Inflammatory macrophage (primary cell): ENCODE measurements at regions not wholly inside any gene's neighbourhood (a gene's known extent, or its start where the extent isn't known, plus 50 kb on each side); places are given as distances from the start of the nearest gene placed in this dataset.

Experiments
- DNase-seq, 2 donors: peaks; one replicate each; pipeline ENCODE4 v3.0.0-alpha.2; 2020 to 2022

DNA sequence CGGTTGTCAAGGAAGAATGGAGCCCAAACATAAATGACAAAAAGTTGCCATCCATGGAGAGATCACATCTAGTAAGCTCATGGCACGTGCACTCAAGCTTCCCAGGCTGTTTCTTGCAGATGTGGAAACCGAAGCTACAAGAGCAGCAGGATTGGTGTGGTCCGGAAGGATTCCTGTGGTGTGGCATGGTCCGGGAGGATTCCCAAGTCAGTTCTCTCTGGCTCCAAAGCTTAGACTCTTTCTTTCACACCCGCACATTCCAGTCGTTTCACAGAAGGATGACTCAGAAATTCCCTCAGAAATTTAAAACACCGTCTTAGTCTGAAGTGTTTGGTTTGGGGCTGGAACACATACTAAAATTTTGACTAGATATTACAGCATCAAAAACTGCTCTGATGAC is 78.0 kb upstream of the DRD2 start:
- no peak for DNase-seq

DNA sequence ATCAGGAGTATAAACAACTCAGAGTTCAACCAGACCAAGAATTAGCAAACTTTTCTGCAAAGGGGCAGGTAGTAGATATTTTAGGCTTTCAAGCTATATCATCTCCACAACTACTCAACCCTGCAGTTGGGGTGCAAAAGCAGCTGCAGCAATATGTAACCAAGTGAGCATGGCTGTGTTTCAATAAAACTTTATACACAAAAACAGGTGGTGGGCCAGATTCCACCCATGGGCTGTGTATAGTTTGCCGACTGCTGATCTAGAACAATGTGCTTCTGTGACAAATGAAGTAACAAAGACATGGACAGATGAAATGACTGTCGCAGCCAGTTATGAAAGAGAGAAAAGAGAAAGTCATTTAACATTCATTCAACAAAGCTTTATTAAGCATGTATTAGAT is 77.1 kb upstream of the DRD2 start:
- DNase-seq: no peak

DNA sequence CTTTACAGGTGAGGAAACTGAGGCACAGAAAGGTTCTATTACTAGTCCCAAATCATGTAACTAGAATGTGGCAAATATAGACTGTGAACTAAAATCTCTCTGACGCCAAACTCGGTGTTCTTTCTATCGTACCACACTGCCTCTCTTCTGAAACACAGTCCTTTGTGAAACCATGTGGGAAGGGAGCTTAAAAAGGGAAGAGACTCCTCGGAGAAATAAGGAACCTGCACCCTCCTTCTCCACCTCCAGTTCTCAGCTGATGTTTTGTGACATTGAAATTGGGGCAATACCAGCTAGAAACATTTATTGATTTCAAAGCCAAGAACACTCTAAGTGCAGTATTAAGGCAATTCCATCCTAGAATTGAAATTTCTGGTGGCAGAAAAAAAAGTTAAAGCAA is 76.4 kb upstream of the DRD2 start:
- DNase-seq: peak; percentile 87 to 91

DNA sequence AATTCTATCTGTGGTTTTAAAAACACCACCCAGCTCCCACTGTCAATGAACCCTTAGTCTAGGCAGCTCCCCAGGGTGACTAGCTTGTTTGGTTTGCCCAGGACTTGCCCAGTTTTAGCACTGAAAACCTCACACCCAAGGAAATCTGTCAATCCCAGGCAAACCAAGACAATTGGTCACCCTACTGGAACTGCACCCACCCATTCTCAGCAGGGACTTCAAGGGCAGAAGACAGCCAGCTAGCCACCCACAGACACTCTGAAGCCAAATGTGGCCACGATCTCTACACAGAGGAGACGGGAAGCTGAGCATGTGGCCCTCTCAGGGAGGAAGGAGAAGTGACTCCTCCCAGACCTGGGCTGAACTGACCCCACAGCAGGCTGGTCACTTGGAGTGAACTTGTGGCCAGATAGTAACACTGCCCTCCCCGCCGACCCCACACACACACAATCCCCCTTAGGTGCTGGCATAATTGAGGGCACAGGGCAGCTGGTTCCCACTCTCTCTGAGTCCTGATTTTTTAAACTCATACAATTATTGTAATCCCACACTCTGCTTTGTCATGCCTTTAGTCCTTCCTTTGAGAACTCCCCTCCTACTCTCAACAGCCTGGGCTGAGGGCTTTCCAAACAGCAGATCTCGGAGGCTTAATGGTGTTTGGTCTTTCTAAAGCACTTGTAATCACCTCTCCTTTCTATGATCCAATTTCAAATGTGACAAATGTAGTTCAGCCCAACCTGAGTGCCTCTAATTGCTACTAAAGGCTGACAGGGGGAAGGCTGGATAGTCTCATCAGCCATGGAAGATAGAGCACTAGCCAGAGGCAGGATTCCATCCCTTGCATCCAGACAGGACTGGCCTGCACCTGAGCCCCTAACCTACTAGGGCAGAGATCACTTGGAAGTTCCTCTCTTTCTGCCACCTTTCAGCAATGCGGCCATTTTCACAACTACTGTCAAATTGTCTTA is 74.7 kb upstream of the DRD2 start:
- peak; percentile 89 to 97 for DNase-seq

DNA sequence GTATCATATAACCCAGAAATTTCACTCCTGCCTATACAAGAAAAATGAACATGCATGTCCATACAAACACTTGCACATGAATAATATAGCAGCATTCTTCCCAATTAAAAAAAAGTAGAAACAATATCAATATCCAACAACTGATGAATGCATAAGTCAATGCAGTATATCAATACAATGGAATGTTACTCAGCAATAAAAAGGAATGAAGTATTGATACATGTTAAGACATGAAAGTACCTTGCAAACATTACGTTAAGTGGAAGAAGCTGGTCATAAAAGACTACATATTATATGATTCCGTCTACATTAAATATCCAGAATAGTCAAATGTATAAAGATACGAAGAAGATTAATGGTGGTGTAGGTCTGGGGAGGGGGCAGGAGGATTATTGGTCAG is 73.9 kb upstream of the DRD2 start:
- DNase-seq: no peak

DNA sequence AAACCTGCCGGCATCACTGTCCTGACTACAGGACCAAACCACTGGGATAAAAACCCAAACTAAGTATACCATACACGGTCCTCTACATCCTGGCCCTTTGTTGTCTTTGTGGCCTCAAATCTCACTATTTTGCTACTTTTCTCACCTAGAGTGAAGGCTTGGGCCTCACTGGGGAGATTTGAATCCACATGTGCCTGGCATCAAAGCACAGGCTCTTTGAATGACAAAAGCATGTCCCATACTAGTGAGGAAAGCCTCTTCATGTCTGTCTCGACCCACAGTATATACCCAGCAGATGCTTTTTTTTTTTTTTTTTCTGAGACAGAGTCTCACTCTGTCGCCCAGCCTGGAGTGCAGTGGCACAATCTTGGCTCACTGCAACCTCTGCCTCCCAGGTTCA is 72.5 kb upstream of the DRD2 start:
- no peak for DNase-seq

DNA sequence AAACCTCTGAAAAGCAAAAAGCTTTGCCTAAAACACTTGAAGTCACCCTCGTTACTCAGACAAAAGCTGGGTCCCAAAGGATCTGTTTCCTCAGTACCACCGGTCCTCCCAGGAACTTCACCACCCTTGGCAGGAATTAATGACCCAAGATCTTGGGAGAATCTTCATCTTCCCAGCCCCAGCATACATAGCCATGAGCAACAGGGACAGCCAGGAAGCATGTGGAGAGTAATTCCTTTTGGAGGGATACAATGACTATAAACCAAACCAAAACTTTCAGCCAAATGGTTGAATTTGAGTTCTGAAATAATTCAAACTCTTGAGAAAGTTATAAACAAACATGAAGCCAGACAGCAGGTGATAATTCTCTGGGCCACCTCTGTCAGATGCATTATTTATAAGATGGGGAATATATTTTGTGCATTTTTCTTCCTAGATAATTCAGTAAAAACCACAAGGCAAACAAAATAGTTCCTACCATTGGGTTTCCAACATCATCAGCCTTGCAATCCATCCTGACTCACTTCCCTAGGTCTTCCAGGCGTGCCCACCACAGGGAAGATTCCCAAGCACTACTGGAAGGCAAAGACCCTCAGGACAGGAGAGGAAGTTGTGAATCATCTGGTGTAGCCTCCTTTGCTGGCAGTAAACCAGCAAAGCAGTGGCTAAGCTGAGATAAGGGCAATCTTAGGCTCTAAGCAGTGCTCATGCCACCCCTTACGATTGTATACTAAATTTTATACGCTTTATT is 71.7 kb upstream of the DRD2 start:
- DNase-seq: no peak

DNA sequence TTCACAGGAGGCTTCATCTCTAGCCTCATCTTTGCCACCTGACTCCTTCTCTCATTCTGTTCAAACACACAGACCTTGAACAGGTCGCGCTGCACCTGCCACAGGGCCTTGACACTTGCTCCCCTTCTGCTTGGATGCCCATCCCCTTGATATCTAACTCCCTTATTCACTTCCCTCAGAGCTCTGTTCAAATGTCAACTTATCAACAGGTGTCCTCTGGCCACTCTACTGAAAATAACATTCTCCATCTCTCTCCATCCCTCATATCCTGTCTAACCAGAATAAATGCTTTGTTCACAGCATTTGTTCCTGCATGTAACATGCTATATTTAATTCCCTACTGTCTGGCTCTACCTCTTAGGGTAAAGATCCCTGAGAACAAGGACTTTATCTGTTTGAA is 67.2 kb upstream of the DRD2 start:
- no peak for DNase-seq

DNA sequence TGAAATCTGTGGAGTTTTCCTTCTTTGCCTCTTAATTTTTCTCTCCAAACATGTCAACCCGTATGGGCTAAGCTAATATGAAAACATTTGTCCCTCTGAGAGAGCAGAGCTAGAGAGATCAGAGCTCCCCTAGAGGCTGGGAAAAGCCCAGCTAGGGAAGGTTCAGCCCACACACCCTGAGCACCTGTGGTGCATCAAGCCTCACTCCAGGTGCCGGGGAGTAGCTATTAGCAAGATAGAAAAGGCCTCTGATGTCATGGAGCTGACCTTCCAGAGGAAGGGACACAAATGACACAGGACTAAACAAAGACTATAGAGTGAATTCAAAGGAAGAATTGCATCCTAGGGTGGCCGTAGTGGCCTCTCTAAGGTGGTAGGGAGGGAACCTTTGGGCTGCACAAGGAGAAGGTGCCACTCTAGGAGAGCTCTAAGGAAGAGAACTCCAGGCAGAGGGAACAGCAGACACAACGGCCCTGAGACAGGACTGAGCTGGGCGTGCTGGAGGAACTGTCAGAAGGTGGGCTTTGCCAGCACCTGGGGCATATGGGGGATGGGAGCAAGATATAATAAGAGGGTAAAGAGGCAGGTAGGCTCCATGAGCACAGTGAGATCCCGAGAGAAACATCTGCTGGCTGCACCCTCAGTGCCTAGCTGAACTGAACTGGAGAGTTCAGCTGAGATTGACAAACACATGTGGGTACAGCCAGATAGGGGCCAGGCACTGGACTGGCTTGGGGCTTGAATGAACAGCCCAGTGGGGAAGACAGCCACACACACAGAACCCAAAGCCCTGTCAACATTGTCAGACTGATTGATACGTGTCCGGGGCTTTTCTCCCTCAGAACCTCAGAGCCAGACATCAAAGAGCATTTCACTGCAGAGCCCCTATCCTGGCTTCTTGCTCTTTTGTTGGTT is 65.5 kb upstream of the DRD2 start:
- no peak for DNase-seq

DNA sequence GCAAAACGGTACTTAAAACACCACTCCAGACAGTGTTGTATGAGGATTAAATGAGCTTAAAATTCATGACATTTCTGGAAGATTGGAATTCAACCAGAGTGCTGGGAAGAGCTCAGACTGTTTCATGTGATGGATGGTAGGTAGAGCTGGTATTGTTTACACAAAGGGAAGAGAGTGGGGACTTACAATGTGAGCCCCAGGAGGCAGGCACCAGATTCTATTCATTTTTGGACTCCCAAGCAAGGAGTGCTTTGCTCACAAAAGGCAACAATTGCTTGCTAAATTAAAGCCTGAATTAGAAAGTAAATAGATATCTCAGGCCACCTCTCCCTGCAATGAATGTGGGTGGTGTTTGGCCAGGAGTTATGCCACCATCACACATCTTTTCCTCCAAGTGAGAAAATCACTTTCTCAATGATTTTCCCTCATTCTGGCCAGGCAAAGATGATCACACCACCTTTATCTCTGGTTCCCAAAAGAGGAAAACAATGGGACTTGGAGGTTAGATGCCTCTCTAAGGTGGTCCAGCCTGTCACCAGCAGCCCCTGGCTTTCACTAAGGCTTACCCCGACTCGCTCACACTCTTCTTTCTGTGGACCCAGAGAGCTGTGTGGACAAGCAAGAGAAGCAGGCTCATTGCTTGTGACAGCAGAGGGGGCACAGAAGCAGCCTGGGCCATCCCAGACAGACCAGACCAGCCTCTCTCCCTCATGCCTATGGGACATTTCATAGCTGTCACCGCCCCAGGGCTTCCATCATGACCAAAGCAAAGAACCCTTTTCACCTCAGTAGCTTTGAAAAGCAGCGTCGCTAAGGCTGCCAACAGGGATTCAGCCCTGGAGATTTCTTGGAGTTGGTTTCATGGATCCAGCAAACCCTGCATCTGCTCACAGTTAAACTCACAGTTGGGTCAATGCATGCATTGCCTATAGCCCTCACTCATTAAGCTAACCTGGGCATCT is 63.5 kb upstream of the DRD2 start:
- DNase-seq: no peak

DNA sequence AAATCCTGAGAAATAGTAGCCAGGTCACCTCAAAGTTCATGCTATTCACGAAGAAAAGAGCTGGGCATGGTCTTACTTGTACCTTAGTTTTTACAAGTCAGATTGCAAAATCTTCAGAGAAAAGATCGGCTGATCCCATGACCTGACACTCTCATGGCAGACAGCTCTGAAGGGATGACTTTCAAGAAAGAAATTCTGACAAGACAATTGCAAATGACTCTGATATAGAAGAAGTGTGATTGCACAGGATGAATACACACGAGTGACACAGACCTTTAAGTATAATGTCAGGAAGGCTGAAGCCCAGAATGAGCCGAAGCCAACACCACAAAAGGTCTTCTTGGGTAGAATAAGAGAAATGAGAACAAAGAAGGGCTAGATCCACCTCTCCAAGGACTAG is 59.4 kb upstream of the DRD2 start:
- DNase-seq: no peak

DNA sequence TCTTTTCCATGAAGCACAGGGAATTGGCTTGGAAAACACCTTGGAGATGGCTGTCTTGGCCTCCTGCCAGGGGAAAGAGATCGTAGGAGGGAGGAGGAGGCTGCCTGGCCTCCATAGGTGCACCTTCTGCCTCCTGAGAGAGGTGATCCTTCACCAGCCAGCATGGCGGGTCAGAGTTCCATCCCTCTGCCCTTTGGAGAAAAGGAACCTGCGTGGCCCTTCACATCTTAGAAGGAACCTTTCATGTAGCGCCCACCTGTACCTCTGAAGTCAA is 58.2 kb upstream of the DRD2 start:
- no peak for DNase-seq

DNA sequence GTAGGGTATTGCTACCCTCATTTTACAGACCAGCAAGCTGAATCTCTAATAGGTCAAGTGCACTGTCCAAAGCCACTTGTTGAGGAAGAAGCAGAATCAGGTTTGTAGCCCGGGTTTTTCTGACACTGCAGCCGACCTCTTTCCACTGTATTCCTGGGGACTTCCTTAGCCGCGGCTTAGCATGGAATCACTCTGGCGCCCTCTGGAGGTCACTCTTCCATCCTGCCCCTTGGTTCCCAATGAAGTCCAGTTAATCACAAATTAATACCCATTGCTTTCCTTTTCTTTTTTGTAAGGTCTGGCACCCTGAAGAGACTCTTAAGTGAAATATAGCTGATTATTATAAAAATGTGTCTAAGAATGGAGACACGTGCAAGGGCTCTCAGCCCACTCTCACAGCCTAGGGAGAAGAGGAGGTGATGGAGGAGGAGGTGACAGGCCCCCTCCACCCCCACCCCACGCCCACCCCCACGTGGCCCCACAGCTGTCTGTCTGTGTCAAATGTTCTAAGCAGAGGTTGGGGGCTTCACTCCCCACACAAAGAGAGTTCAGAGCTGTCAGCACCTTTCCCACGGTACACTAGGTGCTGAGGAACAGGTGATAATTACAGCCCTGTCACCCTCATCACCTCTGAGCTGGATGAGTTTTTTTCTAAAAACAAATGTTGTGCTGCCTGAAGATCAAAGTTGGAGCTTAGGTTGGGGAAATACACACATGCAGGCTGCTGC is 57.7 kb upstream of the DRD2 start:
- DNase-seq: peak; percentile 68 to 82

DNA sequence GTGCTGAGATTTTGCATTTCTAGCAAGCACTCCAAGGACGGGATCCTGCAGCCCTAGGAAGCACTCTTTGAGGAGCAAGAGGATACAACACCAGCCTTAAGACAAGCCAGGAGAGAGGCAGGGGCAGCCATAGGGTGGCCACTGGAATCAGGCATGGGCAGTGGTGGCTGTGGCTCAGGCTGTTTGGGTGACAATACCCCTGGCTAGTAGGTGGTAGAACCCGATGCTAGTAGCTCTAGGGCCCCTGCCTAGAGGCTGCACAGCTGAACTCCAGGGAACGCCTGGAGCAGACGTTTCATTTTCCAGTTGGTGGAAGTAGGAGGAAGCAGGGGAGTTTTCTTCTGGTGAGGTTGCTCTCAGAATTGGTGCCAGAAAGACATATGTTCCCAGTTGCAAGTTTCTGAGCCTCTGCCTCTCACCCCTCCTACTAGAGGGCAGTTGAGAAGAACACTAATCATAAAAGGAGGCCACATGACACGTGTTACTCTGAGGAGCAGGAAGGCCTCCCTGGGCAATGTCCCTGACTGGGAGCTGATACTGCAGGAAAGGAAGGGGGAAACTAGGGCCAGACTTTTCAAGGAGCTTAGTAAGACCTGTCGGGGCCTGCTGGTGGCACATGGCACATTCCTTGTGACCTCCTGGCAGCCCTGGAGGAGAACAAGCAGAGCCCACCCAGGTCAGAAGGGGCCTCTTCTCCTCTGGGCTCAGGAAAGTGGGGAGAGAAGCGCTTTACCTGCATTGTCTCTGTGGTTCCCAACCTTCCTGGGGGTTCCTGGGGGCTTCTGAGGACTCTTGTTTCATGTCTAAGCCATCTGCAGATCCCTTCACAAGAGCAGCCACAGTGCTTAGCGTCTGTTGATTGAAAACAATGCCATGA is 56.6 kb upstream of the DRD2 start:
- DNase-seq: no peak

DNA sequence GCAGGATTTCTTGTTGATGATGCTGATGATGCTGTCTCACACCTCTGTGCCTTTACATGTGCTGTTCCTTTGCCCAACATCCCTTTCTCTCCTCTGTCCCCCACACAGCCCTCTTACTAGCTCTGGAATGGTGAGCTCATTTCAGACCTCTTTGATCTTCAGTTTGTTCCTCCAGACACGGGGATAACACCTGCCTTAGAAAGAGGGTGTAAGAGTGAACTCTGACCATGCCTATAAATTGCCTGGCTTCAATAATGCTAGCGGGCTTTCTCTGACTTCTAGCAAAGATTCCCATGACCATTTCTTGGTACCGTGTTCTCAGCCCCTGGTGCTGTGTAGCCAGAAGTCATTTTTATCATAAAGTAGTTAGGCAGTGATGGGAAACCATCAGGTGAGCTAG is 55.9 kb upstream of the DRD2 start:
- DNase-seq: no peak

DNA sequence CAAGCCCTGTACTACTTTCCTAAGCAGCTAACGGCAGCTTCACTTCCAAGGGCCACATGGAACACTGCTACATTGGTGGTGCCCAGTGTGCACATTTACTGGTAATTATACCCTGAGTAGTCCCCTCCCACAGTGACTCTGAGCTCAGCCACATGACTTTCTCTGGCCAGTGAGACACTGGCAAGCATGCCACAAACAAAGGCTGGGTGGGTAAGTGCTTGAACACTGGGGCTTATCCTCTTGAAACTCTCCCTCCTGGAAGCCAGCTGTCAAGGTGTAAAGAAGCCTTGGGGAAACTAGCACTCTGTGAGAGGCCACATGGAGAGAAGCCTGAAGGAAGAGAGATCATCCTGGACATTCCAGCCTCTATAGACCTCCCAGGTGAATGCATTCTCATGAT is 54.4 kb upstream of the DRD2 start:
- DNase-seq: no peak

DNA sequence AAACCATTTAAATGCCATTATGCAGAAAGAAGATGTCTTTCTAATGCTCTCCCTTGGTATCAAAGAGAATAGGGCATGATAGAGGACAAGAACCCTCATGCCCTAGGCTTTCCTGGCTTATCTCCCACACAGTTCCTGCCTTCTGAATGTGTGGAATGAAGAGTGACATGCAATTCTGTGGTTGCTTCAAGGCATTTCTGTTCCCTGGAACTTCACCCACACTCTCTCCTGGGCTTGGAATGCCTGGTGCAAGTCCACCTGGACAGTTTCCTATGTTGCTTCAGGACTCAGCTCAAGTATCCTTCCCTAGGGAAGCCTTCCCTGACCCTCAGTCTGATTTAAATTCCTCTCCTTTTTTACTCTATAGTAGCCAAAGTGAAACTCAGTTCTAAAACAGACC is 53.8 kb upstream of the DRD2 start:
- DNase-seq: no peak

DNA sequence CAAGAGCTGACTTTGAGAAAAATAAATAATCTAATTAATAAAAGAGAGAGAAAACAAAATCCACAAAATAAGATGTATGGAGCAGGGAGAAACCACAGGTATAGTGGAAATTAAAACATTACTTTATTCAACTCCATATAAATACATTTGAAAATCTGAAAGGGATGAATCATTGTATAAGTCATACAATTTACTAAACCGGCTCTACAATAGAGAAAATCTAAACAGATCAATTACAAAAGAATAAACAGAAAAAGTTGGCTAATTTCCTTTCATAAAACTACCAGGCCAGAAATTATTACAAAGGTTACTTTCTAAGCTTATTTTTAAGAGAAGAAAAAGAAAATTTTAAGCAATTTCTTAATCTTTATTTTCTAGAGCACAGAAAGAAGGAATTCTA is 51.3 kb upstream of the DRD2 start:
- DNase-seq: no peak
